ENCODE measurements at regions not wholly inside any gene's neighbourhood (a gene's known extent, or its start where the extent isn't known, plus 50 kb on each side); places are given as distances from the start of the nearest gene placed in this dataset.

DNA sequence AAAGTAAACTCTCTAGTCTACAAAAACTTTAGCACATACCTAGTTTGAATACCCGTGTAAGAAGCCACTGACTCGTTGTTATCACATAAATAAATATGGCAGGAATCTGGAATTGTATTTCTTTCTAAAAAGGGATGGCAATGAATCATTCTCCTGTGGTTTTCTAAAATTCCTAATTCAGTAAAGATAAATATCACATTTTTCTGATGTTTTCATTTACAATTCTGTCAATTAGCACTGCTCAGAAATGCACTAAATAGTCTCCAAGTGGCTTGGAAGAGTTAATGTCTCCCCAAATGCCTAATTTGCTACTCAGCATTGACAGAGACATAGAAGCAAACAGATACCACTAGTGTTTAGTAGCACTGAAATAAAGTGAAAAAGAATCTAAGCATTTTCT, 547.7 kb upstream of the SLITRK1 start:
- Mint-ChIP-seq H3K9me3 (ENCODE audit: unreplicated experiment) (no peaks in the 10 kb centered on the region), H3K27me3 (ENCODE audit: insufficient read depth, unreplicated experiment) (peaks cover 2% of the 10 kb centered on the region), H3K4me3 (ENCODE audit: unreplicated experiment) (no peak overlapping the region), H3K36me3 (ENCODE audit: insufficient read depth, unreplicated experiment) (no peaks in the 10 kb centered on the region), H3K27ac (ENCODE audit: unreplicated experiment) (no peak overlapping the region), H3K4me1 (ENCODE audit: low read depth, unreplicated experiment) (no peaks in the 10 kb centered on the region)
- ChIA-PET POLR2A (no interaction called here), CTCF (no interaction called here)
- DNase-seq: no peak
- no peaks in the 10 kb centered on the region for H3K36me3 ChIP-seq (ENCODE audit: control insufficient read depth, insufficient read depth, low read length)
- H3K9me3 ChIP-seq: no peaks in the 10 kb centered on the region
- no peaks in the 10 kb centered on the region for H3K4me1 ChIP-seq
- TF ChIP-seq, protein P1, sequence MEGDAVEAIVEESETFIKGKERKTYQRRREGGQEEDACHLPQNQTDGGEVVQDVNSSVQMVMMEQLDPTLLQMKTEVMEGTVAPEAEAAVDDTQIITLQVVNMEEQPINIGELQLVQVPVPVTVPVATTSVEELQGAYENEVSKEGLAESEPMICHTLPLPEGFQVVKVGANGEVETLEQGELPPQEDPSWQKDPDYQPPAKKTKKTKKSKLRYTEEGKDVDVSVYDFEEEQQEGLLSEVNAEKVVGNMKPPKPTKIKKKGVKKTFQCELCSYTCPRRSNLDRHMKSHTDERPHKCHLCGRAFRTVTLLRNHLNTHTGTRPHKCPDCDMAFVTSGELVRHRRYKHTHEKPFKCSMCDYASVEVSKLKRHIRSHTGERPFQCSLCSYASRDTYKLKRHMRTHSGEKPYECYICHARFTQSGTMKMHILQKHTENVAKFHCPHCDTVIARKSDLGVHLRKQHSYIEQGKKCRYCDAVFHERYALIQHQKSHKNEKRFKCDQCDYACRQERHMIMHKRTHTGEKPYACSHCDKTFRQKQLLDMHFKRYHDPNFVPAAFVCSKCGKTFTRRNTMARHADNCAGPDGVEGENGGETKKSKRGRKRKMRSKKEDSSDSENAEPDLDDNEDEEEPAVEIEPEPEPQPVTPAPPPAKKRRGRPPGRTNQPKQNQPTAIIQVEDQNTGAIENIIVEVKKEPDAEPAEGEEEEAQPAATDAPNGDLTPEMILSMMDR (IDR thresholded peaks at IDR 0.05; ENCODE audit: insufficient read depth in 1 of 2, low read depth in 1 of 2, low read length in 1 of 2, severe bottlenecking in 1 of 2, unreplicated experiment in 1 of 2): no peak
- no peaks in the 10 kb centered on the region for H3K27me3 ChIP-seq (replicated peaks; ENCODE audit: control insufficient read depth, insufficient read depth, low read length)
- H3K4me3 ChIP-seq (ENCODE audit: low read depth, low read length): no peak overlapping the region
- intact Hi-C loops (cut with micrococcal nuclease; ENCODE audit: unreplicated experiment): no loop called here
- BruUV-seq (replicated peaks): no TSS peak

DNA sequence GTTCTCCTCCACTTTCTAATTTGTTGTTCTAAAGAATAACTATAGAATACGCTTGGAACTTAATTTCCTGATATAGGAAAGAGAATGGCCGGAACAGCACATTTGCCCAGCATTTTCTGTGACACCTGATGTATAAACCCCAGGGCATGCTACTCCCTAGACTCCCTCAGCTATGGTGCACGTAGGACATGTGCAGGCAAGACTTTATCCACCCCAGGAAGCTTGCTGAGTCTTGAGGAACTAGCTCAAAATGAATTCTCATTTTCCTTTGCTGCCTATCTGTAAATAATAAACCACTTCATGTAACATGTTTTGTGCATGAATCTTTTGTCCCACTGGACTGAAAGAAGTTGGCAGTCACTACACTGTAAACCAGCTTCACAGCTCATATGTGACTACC, 535.8 kb upstream of the SLITRK1 start:
- ChIA-PET CTCF (no interaction called here), POLR2A (no interaction called here)
- H3K4me3 ChIP-seq (ENCODE audit: low read depth, low read length): no peak overlapping the region
- H3K36me3 ChIP-seq (ENCODE audit: control insufficient read depth, insufficient read depth, low read length): no peaks in the 10 kb centered on the region
- no peak for DNase-seq
- H3K4me1 ChIP-seq: no peaks in the 10 kb centered on the region
- no peaks in the 10 kb centered on the region for H3K9me3 ChIP-seq
- no peaks in the 10 kb centered on the region for H3K27me3 ChIP-seq (replicated peaks; ENCODE audit: control insufficient read depth, insufficient read depth, low read length)
- Mint-ChIP-seq H3K9me3 (ENCODE audit: unreplicated experiment) (peaks cover 23% of the 10 kb centered on the region), H3K4me3 (ENCODE audit: unreplicated experiment) (no peak overlapping the region), H3K4me1 (ENCODE audit: low read depth, unreplicated experiment) (no peaks in the 10 kb centered on the region), H3K27ac (ENCODE audit: unreplicated experiment) (no peak overlapping the region), H3K27me3 (ENCODE audit: insufficient read depth, unreplicated experiment) (no peaks in the 10 kb centered on the region), H3K36me3 (ENCODE audit: insufficient read depth, unreplicated experiment) (no peaks in the 10 kb centered on the region)
- intact Hi-C loops (cut with micrococcal nuclease; ENCODE audit: unreplicated experiment): no loop called here
- TF ChIP-seq, protein P1 (IDR thresholded peaks at IDR 0.05; ENCODE audit: insufficient read depth in 1 of 2, low read depth in 1 of 2, low read length in 1 of 2, severe bottlenecking in 1 of 2, unreplicated experiment in 1 of 2): no peak
- BruUV-seq (replicated peaks): no TSS peak

DNA sequence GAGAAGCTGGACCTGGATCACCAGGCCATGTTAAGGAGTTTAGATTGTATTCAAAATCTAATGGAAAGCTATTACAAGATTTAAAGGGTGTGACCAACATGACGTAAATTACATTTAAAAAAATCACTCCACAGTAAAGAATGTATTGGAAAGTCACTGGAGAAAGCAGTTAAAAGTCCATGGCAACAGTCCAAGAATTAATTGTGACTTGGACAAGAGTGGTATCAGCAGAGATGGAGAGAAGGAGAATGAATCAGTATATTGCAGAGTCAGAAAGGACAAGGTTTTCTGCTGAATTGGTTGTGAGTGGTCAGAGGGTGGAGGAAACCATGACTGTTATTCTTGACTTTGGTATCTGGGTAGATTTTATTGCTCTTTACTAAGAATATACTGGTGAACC, 535.1 kb upstream of the SLITRK1 start:
- Mint-ChIP-seq H3K27me3 (ENCODE audit: insufficient read depth, unreplicated experiment) (no peaks in the 10 kb centered on the region), H3K9me3 (ENCODE audit: unreplicated experiment) (peaks cover 21% of the 10 kb centered on the region), H3K36me3 (ENCODE audit: insufficient read depth, unreplicated experiment) (no peaks in the 10 kb centered on the region), H3K27ac (ENCODE audit: unreplicated experiment) (no peak overlapping the region), H3K4me1 (ENCODE audit: low read depth, unreplicated experiment) (no peaks in the 10 kb centered on the region), H3K4me3 (ENCODE audit: unreplicated experiment) (no peak overlapping the region)
- Histone ChIP-seq H3K4me3 (ENCODE audit: low read depth, low read length) (no peak overlapping the region), H3K9me3 (no peaks in the 10 kb centered on the region), H3K4me1 (no peaks in the 10 kb centered on the region), H3K36me3 (ENCODE audit: control insufficient read depth, insufficient read depth, low read length) (no peaks in the 10 kb centered on the region), H3K27me3 (replicated peaks; ENCODE audit: control insufficient read depth, insufficient read depth, low read length) (no peaks in the 10 kb centered on the region)
- ChIA-PET CTCF (no interaction called here), POLR2A (no interaction called here)
- TF ChIP-seq, protein P1 (IDR thresholded peaks at IDR 0.05; ENCODE audit: insufficient read depth in 1 of 2, low read depth in 1 of 2, low read length in 1 of 2, severe bottlenecking in 1 of 2, unreplicated experiment in 1 of 2): no peak
- intact Hi-C loops (cut with micrococcal nuclease; ENCODE audit: unreplicated experiment): no loop called here
- no peak for DNase-seq
- no TSS peak for BruUV-seq (replicated peaks)

All from Caco-2 (cell line).